ENCODE measurements at regions not wholly inside any gene's neighbourhood (a gene's known extent, or its start where the extent isn't known, plus 50 kb on each side); places are given as distances from the start of the nearest gene placed in this dataset.
A peak's percentile ranks its signal among the peaks of the same experiment; 100 is the strongest.

GRCh38 chr4:154936873-154937272 lies 155.8 kb downstream of the RBM46 start:
- no peak for TF ChIP-seq POLR2AphosphoS5 (IDR thresholded peaks at IDR 0.05; ENCODE audit: low read depth)
- TF ChIP-seq REST (IDR thresholded peaks at IDR 0.05; ENCODE audit: insufficient replicate concordance, low read depth), result no peak
- no peak for TF ChIP-seq CTCF (IDR thresholded peaks at IDR 0.05; ENCODE audit: insufficient read depth, low read length)
- no peak for TF ChIP-seq GABPA (IDR thresholded peaks at IDR 0.05; ENCODE audit: low read depth)
- no peak for TF ChIP-seq SPI1 (IDR thresholded peaks at IDR 0.05; ENCODE audit: borderline replicate concordance, low read depth)
- no peak for DNase-seq (ENCODE audit: low read depth in 1 of 2, low spot score in 1 of 2)
- Histone ChIP-seq H3K27ac (replicated peaks) (no peak overlapping the region), H3K27me3 (ENCODE audit: insufficient read depth, poor library complexity, severe bottlenecking) (peaks cover 3% of the 10 kb centered on the region), H3K4me3 (replicated peaks; ENCODE audit: insufficient read depth, low read length) (no peak overlapping the region)

GRCh38 chr4:154939851-154940250 lies 158.8 kb downstream of the RBM46 start:
- Histone ChIP-seq H3K4me3 (replicated peaks; ENCODE audit: insufficient read depth, low read length) (no peak overlapping the region), H3K27ac (replicated peaks) (no peak overlapping the region), H3K27me3 (ENCODE audit: insufficient read depth, poor library complexity, severe bottlenecking) (peaks cover 3% of the 10 kb centered on the region)
- TF ChIP-seq SPI1 (IDR thresholded peaks at IDR 0.05; ENCODE audit: borderline replicate concordance, low read depth), result no peak
- no peak for TF ChIP-seq POLR2AphosphoS5 (IDR thresholded peaks at IDR 0.05; ENCODE audit: low read depth)
- TF ChIP-seq GABPA (IDR thresholded peaks at IDR 0.05; ENCODE audit: low read depth), result no peak
- no peak for DNase-seq (ENCODE audit: low read depth in 1 of 2, low spot score in 1 of 2)

- DNase-seq (ENCODE audit: low read depth in 1 of 2, low spot score in 1 of 2), result no peak
- H3K27me3 ChIP-seq (ENCODE audit: insufficient read depth, poor library complexity, severe bottlenecking), result peaks cover 3% of the 10 kb centered on the region
- no peak for TF ChIP-seq POLR2AphosphoS5 (IDR thresholded peaks at IDR 0.05; ENCODE audit: low read depth)
- no peak overlapping the region for H3K27ac ChIP-seq (replicated peaks)
- H3K4me3 ChIP-seq (replicated peaks; ENCODE audit: insufficient read depth, low read length), result no peak overlapping the region
Measured at GRCh38 chr4:154942176-154942575, 161.1 kb downstream of the RBM46 start.

- Histone ChIP-seq H3K4me3 (replicated peaks; ENCODE audit: insufficient read depth, low read length) (no peak overlapping the region), H3K27me3 (ENCODE audit: insufficient read depth, poor library complexity, severe bottlenecking) (no peaks in the 10 kb centered on the region), H3K27ac (replicated peaks) (no peak overlapping the region)
- no peak for TF ChIP-seq CTCF (IDR thresholded peaks at IDR 0.05; ENCODE audit: insufficient read depth, low read length)
- TF ChIP-seq POLR2AphosphoS5 (IDR thresholded peaks at IDR 0.05; ENCODE audit: low read depth), result no peak
- TF ChIP-seq REST (IDR thresholded peaks at IDR 0.05; ENCODE audit: insufficient replicate concordance, low read depth), result no peak
- no peak for TF ChIP-seq SPI1 (IDR thresholded peaks at IDR 0.05; ENCODE audit: borderline replicate concordance, low read depth)
- TF ChIP-seq GABPA (IDR thresholded peaks at IDR 0.05; ENCODE audit: low read depth), result no peak
- no peak for DNase-seq (ENCODE audit: low read depth in 1 of 2, low spot score in 1 of 2)
Measured at GRCh38 chr4:154944996-154945395, 163.9 kb downstream of the RBM46 start.

- H3K27ac ChIP-seq (replicated peaks), result no peak overlapping the region
- TF ChIP-seq SPI1 (IDR thresholded peaks at IDR 0.05; ENCODE audit: borderline replicate concordance, low read depth) (peak; percentile 69), POLR2AphosphoS5 (IDR thresholded peaks at IDR 0.05; ENCODE audit: low read depth) (no peak), CTCF (IDR thresholded peaks at IDR 0.05; ENCODE audit: insufficient read depth, low read length) (no peak)
- H3K4me3 ChIP-seq (replicated peaks; ENCODE audit: insufficient read depth, low read length), result no peak overlapping the region
- no peaks in the 10 kb centered on the region for H3K27me3 ChIP-seq (ENCODE audit: insufficient read depth, poor library complexity, severe bottlenecking)
- no peak for DNase-seq (ENCODE audit: low read depth in 1 of 2, low spot score in 1 of 2)
Measured at GRCh38 chr4:154946113-154946512, 165.0 kb downstream of the RBM46 start.
